Neutrophil (primary cell): ENCODE measurements at regions not wholly inside any gene's neighbourhood (a gene's known extent, or its start where the extent isn't known, plus 50 kb on each side); places are given as distances from the start of the nearest gene placed in this dataset.

Source experiments
- H3K27ac ChIP-seq: fragments of 200-600 bp; sonication (generic); 2 replicates; pipeline ENCODE4 v1.5.1; 2016; ENCODE audit warnings: mild to moderate bottlenecking, moderate library complexity
- H3K27me3 ChIP-seq: fragments of 200-600 bp; sonication (generic); 2 replicates; pipeline ENCODE4 v1.6.0; 2016; ENCODE audit warnings: mild to moderate bottlenecking
- H3K36me3 ChIP-seq: fragments of 200-600 bp; sonication (generic); 2 replicates; pipeline ENCODE4 v1.5.1; 2017
- H3K4me1 ChIP-seq, 2 experiments: fragments of 200-600 bp in 1 of 2; sonication (generic) in 1 of 2; 1 replicate in 1 of 2; 2 replicates in 1 of 2; pipeline versions ENCODE4 v1.5.1 to v1.6.1; 2013 to 2016; ENCODE audit warnings: low read depth in 1 of 2, low read length in 1 of 2, mild to moderate bottlenecking in 1 of 2, moderate library complexity in 1 of 2; ENCODE audit not compliant: control insufficient read depth in 1 of 2, insufficient read depth in 1 of 2
- H3K4me3 ChIP-seq, 2 experiments: fragments of 200-600 bp in 1 of 2; sonication (generic) in 1 of 2; 1 replicate in 1 of 2; 2 replicates in 1 of 2; pipeline ENCODE4 v1.5.1; 2013 to 2016; ENCODE audit warnings: low read depth in 1 of 2, low read length in 1 of 2, mild to moderate bottlenecking in 1 of 2, moderate library complexity in 1 of 2
- H3K9me3 ChIP-seq: fragments of 200-600 bp; sonication (generic); 2 replicates; pipeline ENCODE4 v1.5.1; 2016
- CTCF ChIP-seq: fragments of 200-600 bp; sonication (generic); IDR thresholded peaks from 2 replicates; pipeline ENCODE4 v1.5.1; 2016; ENCODE audit warnings: antibody characterized with exemption

GRCh38 chr6:14509120-14509519 lies 391.5 kb downstream of the CD83 start:
- no peaks in the 10 kb centered on the region for H3K36me3 ChIP-seq
- no peak overlapping the region for H3K4me3 ChIP-seq
- no peak for TF ChIP-seq CTCF
- H3K27me3 ChIP-seq, result no peaks in the 10 kb centered on the region
- H3K4me1 ChIP-seq, result no peaks in the 10 kb centered on the region
- H3K27ac ChIP-seq, result no peak overlapping the region
- H3K9me3 ChIP-seq, result no peaks in the 10 kb centered on the region

- H3K27ac ChIP-seq, result no peak overlapping the region
- H3K4me1 ChIP-seq, result no peaks in the 10 kb centered on the region
- H3K9me3 ChIP-seq, result no peaks in the 10 kb centered on the region
- H3K27me3 ChIP-seq, result no peaks in the 10 kb centered on the region
- H3K36me3 ChIP-seq, result no peaks in the 10 kb centered on the region
- H3K4me3 ChIP-seq, result no peak overlapping the region
- TF ChIP-seq CTCF, result no peak
Measured at GRCh38 chr6:14510038-14510437, 392.5 kb downstream of the CD83 start.

GRCh38 chr6:14511061-14511586 lies 393.6 kb downstream of the CD83 start:
- H3K36me3 ChIP-seq, result no peaks in the 10 kb centered on the region
- H3K4me1 ChIP-seq, result no peaks in the 10 kb centered on the region
- H3K4me3 ChIP-seq, result no peak overlapping the region
- H3K27me3 ChIP-seq, result no peaks in the 10 kb centered on the region
- no peak overlapping the region for H3K27ac ChIP-seq
- no peaks in the 10 kb centered on the region for H3K9me3 ChIP-seq
- no peak for TF ChIP-seq CTCF

- no peak overlapping the region for H3K4me3 ChIP-seq
- H3K36me3 ChIP-seq, result no peaks in the 10 kb centered on the region
- TF ChIP-seq CTCF, result no peak
- H3K9me3 ChIP-seq, result no peaks in the 10 kb centered on the region
- no peak overlapping the region for H3K27ac ChIP-seq
- H3K4me1 ChIP-seq, result no peaks in the 10 kb centered on the region
- no peaks in the 10 kb centered on the region for H3K27me3 ChIP-seq
Measured at GRCh38 chr6:14512246-14512645, 394.7 kb downstream of the CD83 start.

GRCh38 chr6:14513496-14514393 lies 396.2 kb downstream of the CD83 start:
- H3K4me3 ChIP-seq, result no peak overlapping the region
- no peaks in the 10 kb centered on the region for H3K36me3 ChIP-seq
- no peaks in the 10 kb centered on the region for H3K4me1 ChIP-seq
- TF ChIP-seq CTCF, result no peak
- no peaks in the 10 kb centered on the region for H3K9me3 ChIP-seq
- no peak overlapping the region for H3K27ac ChIP-seq
- H3K27me3 ChIP-seq, result no peaks in the 10 kb centered on the region
